HepG2 (cell line): ENCODE measurements at regions not wholly inside any gene's neighbourhood (a gene's known extent, or its start where the extent isn't known, plus 50 kb on each side); places are given as distances from the start of the nearest gene placed in this dataset.

ENCODE experiments used
- ATAC-seq: fragments of 200-7000 bp; cut with Tn5 transposase; 3 replicates; pipeline ENCODE4 v1.9.1; 2020; ENCODE audit warnings: mild to moderate bottlenecking, moderate library complexity
- BruUV-seq: library from RNA; stranded (reverse); fragments of 400-500 nt; replicated peaks from 2 replicates; lab custom pipeline; 2021; lab: Mats Ljungman, UMichigan
- CTCF ChIA-PET: fragments of 300-600 bp; formaldehyde crosslinking; extraction: SDS; loops from one replicate; lab custom pipeline; 2021; ENCODE audit warnings: low total read pairs, inconsistent platforms, low intra/inter-chr PET ratio; lab: Yijun Ruan, JAX
- POLR2A ChIA-PET: fragments of 350-600 bp; sonication (Branson Sonifier 250); formaldehyde crosslinking; loops from one replicate; lab custom pipeline; 2020; ENCODE audit warnings: antibody characterized with exemption, inconsistent platforms; lab: Yijun Ruan, JAX
- DNase-seq: peaks from one replicate; pipeline ENCODE4 v3.0.0-alpha.2; 2015; ENCODE audit warnings: low spot score
- FAIRE-seq: peaks from 3 replicates; lab custom pipeline; 2011; peaks lifted over from hg19 to GRCh38; lab: Jason Lieb, UNC
- H2AFZ ChIP-seq: one replicate; pipeline ENCODE4 v1.6.1; 2011; ENCODE audit warnings: low read length, inconsistent platforms
- H3K27ac ChIP-seq: fragments of 300-600 bp; 3 replicates; pipeline ENCODE4 v1.8.0; 2011; ENCODE audit warnings: mixed run types, mild to moderate bottlenecking, mixed read lengths, low read length, inconsistent platforms; ENCODE audit not compliant: insufficient read depth; ENCODE audit errors: extremely low read length
- H3K27me3 ChIP-seq, 2 experiments: fragments of 200-600 bp in 1 of 2; 2 replicates in 1 of 2; 3 replicates in 1 of 2; pipeline versions ENCODE4 v1.6.0 to v1.8.0; 2011; ENCODE audit warnings: low read length in 2 of 2, mild to moderate bottlenecking in 2 of 2, moderate library complexity in 2 of 2, inconsistent platforms in 1 of 2; ENCODE audit not compliant: insufficient read depth in 2 of 2, control insufficient read depth in 1 of 2
- H3K36me3 ChIP-seq, 2 experiments: fragments of 200-600 bp in 1 of 2; replicated peaks in 1 of 2; 2 replicates in 1 of 2; 3 replicates in 1 of 2; pipeline versions ENCODE4 v1.5.1 to v1.8.0; 2011; ENCODE audit warnings: low read length in 2 of 2, inconsistent platforms in 1 of 2; ENCODE audit not compliant: insufficient read depth in 2 of 2, control insufficient read depth in 1 of 2
- H3K4me1 ChIP-seq: 2 replicates; pipeline ENCODE4 v1.5.1; 2012; ENCODE audit warnings: low read length, inconsistent platforms; ENCODE audit not compliant: insufficient read depth
- H3K4me2 ChIP-seq: 2 replicates; pipeline ENCODE4 v1.6.0; 2011; ENCODE audit warnings: low read depth, low read length, inconsistent platforms
- H3K4me3 ChIP-seq, 3 experiments: fragments of 200-600 bp in 1 of 3; sonication (generic), shearing (Covaris generic) in 1 of 3; replicated peaks in 1 of 3; 2 replicates each; pipeline ENCODE4 v1.5.1; 2011 to 2016; ENCODE audit warnings: low read length in 3 of 3, inconsistent platforms in 2 of 3, low read depth in 2 of 3, mild to moderate bottlenecking in 2 of 3, control low read depth in 1 of 3, mixed read lengths in 1 of 3; ENCODE audit not compliant: insufficient read depth in 1 of 3
- H3K79me2 ChIP-seq: one replicate; pipeline ENCODE4 v1.6.1; 2011; ENCODE audit warnings: low read length, inconsistent platforms; ENCODE audit not compliant: insufficient read depth
- H3K9ac ChIP-seq: 2 replicates; pipeline ENCODE4 v1.6.0; 2011; ENCODE audit warnings: mild to moderate bottlenecking, low read depth, low read length, inconsistent platforms; ENCODE audit not compliant: insufficient read depth
- H3K9me3 ChIP-seq: 2 replicates; pipeline ENCODE4 v1.5.1; 2012; ENCODE audit warnings: mild to moderate bottlenecking, low read length
- H4K20me1 ChIP-seq: 2 replicates; pipeline ENCODE4 v1.6.0; 2011; ENCODE audit warnings: inconsistent platforms, mild to moderate bottlenecking, low read length, moderate library complexity; ENCODE audit not compliant: insufficient read depth
- ARHGAP35 ChIP-seq: sonication (generic); formaldehyde crosslinking; IDR thresholded peaks from 2 replicates; pipeline ENCODE4 v1.9.0; 2022; ENCODE audit warnings: mild to moderate bottlenecking, inconsistent platforms, moderate library complexity, missing genetic modification reagents, borderline replicate concordance
- GMEB1 ChIP-seq: sonication (generic); formaldehyde crosslinking; IDR thresholded peaks from 2 replicates; pipeline ENCODE4 v1.5.1; 2020; ENCODE audit warnings: missing genetic modification reagents, mild to moderate bottlenecking, borderline replicate concordance
- HOXD1 ChIP-seq: sonication (generic); formaldehyde crosslinking; IDR thresholded peaks from 2 replicates; pipeline ENCODE4 v1.5.0; 2020; ENCODE audit warnings: missing genetic modification reagents
- JUNB ChIP-seq: sonication (generic); formaldehyde crosslinking; IDR thresholded peaks from 2 replicates; pipeline ENCODE4 v1.8.0; 2022; ENCODE audit warnings: missing genetic modification reagents, mild to moderate bottlenecking, borderline replicate concordance
- NR3C1 ChIP-seq: sonication (generic); formaldehyde crosslinking; IDR thresholded peaks from 2 replicates; pipeline ENCODE4 v1.4.0; 2020; ENCODE audit warnings: missing genetic modification reagents
- SRSF4 ChIP-seq: fragments of 200-400 bp; formaldehyde crosslinking; IDR thresholded peaks from one replicate; pipeline ENCODE4 v1.6.1; 2018; ENCODE audit warnings: mild to moderate bottlenecking, low read depth, low read length, moderate library complexity; ENCODE audit not compliant: poor library complexity, severe bottlenecking
- WGBS: methylation state at CpG from one replicate; pipeline ENCODE4 v1.1.6; 2017; ENCODE audit warnings: low lambda C conversion rate; 5-methylcytosine and 5-hydroxymethylcytosine counted together
- in situ Hi-C: cut with HindIII; loops from 2 replicates; pipeline ENCODE4 v1.10.0; 2017; ENCODE audit warnings: low pct_unique_long_range_greater_than_20kb; ENCODE audit not compliant: extremely low pct_ligation_motif_present
- intact Hi-C: fragments of 100-400 bp; cut with micrococcal nuclease; formaldehyde crosslinking; loops from one replicate; pipeline ENCODE4 v1.10.0; 2022; ENCODE audit not compliant: unreplicated experiment
- TF ChIP-seq, protein P1 (sequence below): sonication (generic); formaldehyde crosslinking; IDR thresholded peaks from one replicate; pipeline ENCODE4 v1.5.1; 2020; ENCODE audit warnings: mild to moderate bottlenecking, missing genetic modification reagents; ENCODE audit errors: not compliant biosample characterization

- TF ChIP-seq, protein P1, sequence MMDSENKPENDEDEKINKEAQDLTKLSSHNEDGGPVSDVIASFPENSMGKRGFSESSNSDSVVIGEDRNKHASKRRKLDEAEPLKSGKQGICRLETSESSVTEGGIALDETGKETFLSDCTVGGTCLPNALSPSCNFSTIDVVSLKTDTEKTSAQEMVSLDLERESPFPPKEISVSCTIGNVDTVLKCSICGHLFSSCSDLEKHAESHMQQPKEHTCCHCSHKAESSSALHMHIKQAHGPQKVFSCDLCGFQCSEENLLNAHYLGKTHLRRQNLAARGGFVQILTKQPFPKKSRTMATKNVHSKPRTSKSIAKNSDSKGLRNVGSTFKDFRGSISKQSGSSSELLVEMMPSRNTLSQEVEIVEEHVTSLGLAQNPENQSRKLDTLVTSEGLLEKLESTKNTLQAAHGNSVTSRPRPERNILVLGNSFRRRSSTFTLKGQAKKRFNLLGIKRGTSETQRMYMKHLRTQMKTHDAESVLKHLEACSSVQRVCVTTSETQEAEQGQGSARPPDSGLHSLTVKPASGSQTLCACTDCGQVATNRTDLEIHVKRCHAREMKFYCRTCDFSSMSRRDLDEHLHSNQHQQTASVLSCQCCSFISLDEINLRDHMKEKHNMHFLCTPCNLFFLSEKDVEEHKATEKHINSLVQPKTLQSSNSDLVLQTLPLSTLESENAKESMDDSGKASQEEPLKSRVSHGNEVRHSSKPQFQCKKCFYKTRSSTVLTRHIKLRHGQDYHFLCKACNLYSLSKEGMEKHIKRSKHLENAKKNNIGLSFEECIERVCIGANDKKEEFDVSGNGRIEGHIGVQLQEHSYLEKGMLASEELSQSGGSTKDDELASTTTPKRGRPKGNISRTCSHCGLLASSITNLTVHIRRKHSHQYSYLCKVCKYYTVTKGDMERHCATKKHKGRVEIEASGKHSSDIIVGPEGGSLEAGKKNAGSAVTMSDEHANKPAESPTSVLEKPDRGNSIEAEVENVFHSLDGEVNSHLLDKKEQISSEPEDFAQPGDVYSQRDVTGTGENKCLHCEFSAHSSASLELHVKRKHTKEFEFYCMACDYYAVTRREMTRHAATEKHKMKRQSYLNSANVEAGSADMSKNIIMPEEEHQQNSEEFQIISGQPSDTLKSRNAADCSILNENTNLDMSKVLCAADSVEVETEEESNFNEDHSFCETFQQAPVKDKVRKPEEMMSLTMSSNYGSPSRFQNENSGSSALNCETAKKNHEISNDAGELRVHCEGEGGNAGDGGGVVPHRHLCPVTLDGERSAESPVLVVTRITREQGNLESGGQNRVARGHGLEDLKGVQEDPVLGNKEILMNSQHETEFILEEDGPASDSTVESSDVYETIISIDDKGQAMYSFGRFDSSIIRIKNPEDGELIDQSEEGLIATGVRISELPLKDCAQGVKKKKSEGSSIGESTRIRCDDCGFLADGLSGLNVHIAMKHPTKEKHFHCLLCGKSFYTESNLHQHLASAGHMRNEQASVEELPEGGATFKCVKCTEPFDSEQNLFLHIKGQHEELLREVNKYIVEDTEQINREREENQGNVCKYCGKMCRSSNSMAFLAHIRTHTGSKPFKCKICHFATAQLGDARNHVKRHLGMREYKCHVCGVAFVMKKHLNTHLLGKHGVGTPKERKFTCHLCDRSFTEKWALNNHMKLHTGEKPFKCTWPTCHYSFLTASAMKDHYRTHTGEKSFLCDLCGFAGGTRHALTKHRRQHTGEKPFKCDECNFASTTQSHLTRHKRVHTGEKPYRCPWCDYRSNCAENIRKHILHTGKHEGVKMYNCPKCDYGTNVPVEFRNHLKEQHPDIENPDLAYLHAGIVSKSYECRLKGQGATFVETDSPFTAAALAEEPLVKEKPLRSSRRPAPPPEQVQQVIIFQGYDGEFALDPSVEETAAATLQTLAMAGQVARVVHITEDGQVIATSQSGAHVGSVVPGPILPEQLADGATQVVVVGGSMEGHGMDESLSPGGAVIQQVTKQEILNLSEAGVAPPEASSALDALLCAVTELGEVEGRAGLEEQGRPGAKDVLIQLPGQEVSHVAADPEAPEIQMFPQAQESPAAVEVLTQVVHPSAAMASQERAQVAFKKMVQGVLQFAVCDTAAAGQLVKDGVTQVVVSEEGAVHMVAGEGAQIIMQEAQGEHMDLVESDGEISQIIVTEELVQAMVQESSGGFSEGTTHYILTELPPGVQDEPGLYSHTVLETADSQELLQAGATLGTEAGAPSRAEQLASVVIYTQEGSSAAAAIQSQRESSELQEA (CRISPR knock-in tag), result no peak
- TF ChIP-seq NR3C1 (CRISPR knock-in tag), result no peak
- TF ChIP-seq ARHGAP35 (CRISPR knock-in tag), result no peak
Measured at GRCh38 chr12:84222841-84223240, 689.8 kb downstream of the SLC6A15 start (continued).

- Histone ChIP-seq H3K27ac (no peak overlapping the region), H3K79me2 (no peaks in the 10 kb centered on the region), H3K36me3 (no peaks in the 10 kb centered on the region), H3K9me3 (no peaks in the 10 kb centered on the region), H3K4me2 (no peak overlapping the region), H3K4me3 (no peak overlapping the region), H2AFZ (no peak overlapping the region), H3K27me3 (no peaks in the 10 kb centered on the region), H4K20me1 (no peaks in the 10 kb centered on the region), H3K9ac (no peak overlapping the region), H3K4me1 (no peaks in the 10 kb centered on the region)
- no TSS peak for BruUV-seq
- FAIRE-seq, result no peak
- ChIA-PET POLR2A (no interaction called here), CTCF (no interaction called here)
- 5% methylated on average over 1 of the region's 1 CpG for WGBS
- ATAC-seq, result no peak
- no peak for TF ChIP-seq SRSF4
- TF ChIP-seq JUNB (CRISPR knock-in tag), result no peak
- TF ChIP-seq GMEB1 (CRISPR knock-in tag), result no peak
- no peak for TF ChIP-seq HOXD1 (CRISPR knock-in tag)
- in situ Hi-C loops, result no loop called here
- DNase-seq, result no peak
- intact Hi-C loops, result no loop called here
Measured at GRCh38 chr12:84218406-84218805, 694.2 kb downstream of the SLC6A15 start.
